ENCODE measurements at regions not wholly inside any gene's neighbourhood (a gene's known extent, or its start where the extent isn't known, plus 50 kb on each side); places are given as distances from the start of the nearest gene placed in this dataset.

- ATAC-seq (no peak), DNase-seq (ENCODE audit: low spot score) (no peak)
These were observed 51.8 kb upstream of the IGLL5 start for GRCh38 chr22:22835771-22836291.

DNA sequence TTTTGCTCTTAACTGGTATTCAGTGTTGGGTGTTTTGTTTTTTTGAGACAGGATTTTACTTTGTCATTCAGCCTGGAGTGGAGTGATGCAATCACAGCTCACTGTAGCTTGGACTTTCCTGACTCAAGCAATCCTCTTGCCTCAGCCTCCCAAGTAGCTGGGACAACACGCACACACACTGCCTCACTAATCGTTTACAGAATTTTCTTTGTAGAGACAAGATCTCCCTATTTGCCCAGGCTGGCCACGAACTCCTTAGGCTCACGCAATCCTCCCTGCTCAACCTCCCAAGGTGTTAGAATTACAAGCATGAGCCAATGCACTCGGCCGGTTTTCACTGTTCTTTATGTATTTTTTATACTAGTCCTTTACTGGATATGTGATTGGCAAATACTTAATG, 51.0 kb upstream of the IGLL5 start:
- no peak for DNase-seq (ENCODE audit: low spot score)
- ATAC-seq, result no peak
